Transverse colon (tissue), 4 donors: ENCODE measurements at regions not wholly inside any gene's neighbourhood (a gene's known extent, or its start where the extent isn't known, plus 50 kb on each side); places are given as distances from the start of the nearest gene placed in this dataset.

ENCODE experiments used
- CTCF ChIP-seq, 5 experiments: fragments of 200-600 bp in 3 of 5; fragments of 450-650 bp in 2 of 5; sonication (generic) in 3 of 5; IDR thresholded peaks; 1 replicate in 2 of 5; 2 replicates in 3 of 5; pipeline ENCODE4 v1.5.1; 2016 to 2017; ENCODE audit warnings: antibody characterized with exemption in 5 of 5, inconsistent platforms in 3 of 5, mild to moderate bottlenecking in 2 of 5, moderate library complexity in 1 of 5
- POLR2AphosphoS5 ChIP-seq, 3 donors: sonication (generic); formaldehyde crosslinking; IDR thresholded peaks; one replicate each; pipeline ENCODE4 v1.6.1; 2016; ENCODE audit warnings: antibody characterized with exemption in 3 of 3

GRCh38 chr6:88517737-88518136 is 351.6 kb upstream of the CNR1 start:
- TF ChIP-seq CTCF (IDR thresholded peaks at IDR 0.05) (no peak), POLR2AphosphoS5 (IDR thresholded peaks at IDR 0.05) (no peak)
